GM19397 (cell line): ENCODE measurements at regions not wholly inside any gene's neighbourhood (a gene's known extent, or its start where the extent isn't known, plus 50 kb on each side); places are given as distances from the start of the nearest gene placed in this dataset.
A peak's percentile ranks its signal among the peaks of the same experiment; 100 is the strongest.

Experiments used
- ATAC-seq: cut with Tn5 transposase; IDR thresholded peaks from one replicate; pipeline ENCODE4 v1.9.1; 2021; ENCODE audit warnings: mild to moderate bottlenecking, moderate library complexity; ENCODE audit not compliant: unreplicated experiment

DNA sequence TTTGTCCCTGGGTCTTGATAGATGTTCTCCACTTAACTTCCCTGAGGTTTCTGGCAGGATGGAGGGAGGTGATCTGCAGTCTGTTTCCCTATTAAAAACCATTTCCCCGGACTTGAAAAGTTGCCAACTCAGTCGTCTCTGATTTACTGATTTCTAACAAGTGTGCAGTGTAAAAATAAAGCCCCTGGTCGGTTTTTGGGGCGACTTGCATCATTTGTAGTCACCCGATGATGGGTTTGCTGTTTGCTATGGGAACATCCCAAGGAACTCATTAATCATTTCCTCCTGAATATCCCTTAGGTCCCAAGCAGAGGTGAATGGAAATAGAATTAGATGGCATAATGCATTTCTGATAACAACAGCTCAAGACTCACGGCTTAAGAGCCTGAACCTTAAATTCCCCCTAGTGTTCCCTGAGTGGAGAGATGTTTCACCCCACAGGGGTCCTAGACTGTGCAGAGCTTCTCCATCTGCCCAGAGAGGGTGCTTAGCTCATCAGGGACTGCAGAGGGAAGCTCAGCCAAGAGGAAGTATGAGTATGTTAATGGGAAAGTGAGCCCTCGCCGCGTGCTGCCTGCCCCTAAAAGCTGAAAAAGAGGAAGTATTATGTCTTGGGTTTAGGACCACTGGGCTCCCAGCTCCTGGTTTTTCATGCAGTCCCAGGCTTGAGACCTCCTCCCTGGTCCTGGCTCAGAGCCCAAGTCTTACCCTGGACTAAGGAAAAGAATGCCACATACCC lies 115.1 kb upstream of the DAP start:
- no peak for ATAC-seq

DNA sequence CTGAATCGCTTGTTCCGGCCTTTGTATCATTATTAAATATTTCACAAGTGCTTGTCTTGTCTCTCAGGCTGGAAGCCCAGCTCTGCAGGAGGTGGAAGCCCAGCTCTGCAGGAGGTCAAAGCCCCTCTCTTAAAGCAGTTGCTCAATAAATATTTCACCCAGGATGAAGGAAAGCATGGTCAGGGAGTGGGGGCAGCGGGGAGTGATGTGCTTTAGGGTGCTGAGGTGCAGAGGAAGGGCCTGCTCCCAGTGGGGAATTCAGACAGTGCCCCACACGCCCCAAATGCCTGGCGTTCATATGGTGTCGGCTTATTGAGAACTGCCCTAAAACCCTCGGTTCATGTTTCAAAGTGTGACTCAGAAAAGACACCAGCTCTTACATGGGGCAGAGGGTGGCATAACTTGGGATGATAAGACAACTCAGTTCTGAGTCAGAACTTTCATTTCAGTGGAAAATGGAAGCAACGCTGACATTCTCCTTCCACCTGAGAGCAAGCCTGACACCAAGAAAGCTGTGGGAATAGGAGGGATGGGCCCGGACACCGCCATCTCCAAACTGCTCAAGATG lies 114.3 kb upstream of the DAP start:
- no peak for ATAC-seq

DNA sequence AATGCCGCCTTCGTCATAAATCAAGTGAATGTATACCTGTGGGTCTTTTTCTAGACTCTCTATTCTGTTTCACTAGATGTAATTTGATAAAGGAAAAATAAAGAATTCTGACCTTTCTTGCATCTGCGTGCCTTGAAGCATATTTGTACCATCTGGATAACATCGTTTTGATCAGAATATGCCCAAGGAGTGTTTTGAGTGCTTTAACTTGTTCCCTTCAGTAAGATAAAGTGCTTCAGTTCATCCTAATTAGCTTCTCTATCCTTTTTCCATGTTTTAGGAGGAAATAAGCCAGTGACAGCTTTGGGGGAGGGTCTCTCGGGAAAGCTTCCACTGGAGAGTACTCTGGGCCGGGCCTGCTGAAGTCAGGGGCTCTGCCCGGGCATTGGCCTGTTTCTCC lies 113.5 kb upstream of the DAP start:
- ATAC-seq = no peak

- ATAC-seq = no peak
These were observed 109.8 kb upstream of the DAP start for GRCh38 chr5:10870791-10871190.

DNA sequence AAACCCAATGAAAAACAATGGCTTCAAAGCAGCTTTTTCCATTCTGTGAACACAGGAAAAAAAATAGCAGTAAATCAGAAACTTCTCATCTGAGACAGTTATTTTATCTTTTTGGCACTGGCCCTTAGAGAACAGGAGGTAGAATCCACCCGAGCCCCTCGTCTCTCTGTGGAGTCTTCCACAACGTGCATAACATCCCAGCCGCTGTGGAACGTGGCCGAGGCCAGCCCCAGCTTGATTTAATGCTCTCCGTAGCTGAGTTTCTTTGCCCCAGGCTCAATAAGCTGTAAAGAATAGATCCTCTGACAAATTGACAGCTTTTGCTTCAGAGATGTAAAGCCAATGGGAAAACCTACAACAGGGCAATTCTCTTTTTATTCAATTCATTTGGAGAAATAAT lies 107.9 kb upstream of the DAP start:
- ATAC-seq = no peak

GRCh38 chr5:10867389-10868303 lies 106.6 kb upstream of the DAP start:
- ATAC-seq = no peak

DNA sequence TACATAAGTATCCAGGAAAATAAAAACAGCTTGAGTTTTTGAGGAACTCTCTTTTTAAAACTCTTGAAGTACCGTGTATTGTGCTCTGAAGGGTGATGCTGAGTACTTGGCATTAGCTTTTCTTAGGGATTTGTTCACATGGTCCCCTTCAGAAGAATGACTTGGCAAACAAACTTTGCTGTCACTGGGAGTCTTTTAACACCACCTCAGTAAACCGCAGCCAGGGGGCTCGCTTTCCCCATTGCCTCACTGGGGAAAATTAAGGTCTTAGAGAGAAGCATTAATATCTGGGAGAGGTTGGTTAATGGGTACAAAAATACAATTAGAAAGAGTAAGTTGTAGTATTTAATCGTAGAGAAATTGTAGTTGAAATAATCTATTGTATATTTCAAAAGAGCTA lies 105.9 kb upstream of the DAP start:
- ATAC-seq = no peak

DNA sequence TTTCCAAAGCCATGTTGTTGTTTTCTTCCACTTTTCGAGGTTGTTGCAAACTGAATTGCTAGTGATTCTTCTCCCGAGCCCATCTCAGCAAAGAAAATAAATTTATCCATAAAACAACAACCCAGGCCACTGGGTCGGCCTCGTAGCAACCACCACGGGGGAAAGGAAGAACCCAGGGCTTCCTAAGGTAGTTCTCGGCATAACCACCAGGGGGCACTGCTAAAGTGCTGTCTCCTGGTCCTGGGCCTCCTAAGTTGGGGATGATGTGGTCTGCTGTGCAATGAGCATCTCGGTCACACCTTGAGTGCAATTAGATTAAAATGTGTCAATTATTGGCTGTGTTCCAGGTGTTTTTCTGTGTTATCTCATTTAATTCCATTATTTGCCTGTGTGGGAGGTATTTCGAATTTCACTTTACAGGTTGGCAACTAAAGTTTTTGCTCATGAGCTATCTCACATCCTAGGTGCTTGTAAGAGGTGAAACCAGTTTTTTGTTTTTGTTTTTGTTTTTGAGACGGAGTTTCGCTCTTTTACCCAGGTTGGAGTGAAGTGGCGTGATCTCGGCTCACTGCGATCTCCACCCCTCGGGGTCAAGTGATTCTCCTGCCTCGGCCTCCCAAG lies 102.8 kb upstream of the DAP start:
- ATAC-seq = peak; percentile 86

- ATAC-seq = no peak
These were observed 101.1 kb upstream of the DAP start for GRCh38 chr5:10862085-10862484.

GRCh38 chr5:10861423-10861790 lies 100.4 kb upstream of the DAP start:
- no peak for ATAC-seq

DNA sequence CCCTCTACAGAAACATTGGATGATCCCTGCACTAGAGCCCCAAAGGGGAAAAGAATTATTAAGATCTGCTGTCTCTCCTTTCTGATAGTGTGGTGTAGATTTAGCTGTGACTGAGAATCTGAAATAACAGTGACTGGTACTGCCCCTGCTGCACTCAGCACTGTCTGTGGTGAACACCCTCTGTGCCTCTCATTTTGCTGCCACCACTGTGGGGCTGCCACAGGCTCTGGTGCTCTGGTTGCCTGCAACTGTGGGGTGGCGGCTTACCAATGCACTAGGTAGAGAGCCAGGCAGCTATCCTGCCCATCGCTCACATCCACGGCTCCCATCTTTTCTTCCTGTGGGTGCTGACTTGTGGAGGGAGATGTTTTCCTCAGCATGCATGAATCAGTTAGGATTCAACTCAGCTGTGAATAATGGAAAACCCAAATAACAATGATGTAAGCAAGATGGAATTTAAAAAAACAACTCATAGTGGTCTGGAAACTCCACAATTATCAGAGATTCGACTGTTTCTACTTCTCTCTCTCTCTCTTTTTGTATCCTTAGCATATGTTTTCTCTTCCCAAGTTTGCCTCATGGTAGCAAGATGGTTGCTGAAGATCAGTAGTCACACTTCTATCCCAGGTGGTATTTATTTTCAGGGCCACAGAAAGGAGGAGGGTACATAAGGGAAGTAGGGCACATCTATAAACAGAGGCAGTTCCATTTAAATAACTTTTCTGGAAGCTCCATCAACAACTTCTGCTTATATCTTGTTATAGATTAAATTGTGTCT lies 99.8 kb upstream of the DAP start:
- ATAC-seq = no peak

GRCh38 chr5:10860196-10860543 lies 99.1 kb upstream of the DAP start:
- ATAC-seq = no peak

- ATAC-seq = no peak
These were observed 98.6 kb upstream of the DAP start for GRCh38 chr5:10859393-10860195.

DNA sequence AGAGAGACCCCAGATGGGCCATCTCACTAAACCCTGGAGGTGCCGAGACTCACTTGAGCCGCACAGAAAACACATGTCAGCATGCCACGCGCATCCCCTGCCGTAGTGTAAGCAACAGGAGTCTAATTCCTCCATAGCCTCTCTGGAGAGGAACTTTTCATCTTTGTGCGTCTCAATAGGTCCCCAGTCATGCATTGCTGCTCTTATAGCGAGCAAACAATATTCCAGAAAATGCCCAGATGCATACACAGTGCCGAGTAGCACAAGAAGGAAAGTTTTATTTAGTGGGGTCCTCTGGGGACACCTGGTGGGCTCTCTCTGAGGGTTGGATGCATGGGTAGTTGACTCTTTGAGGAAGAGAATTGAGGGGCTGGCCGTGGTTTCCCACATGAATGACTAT lies 97.9 kb upstream of the DAP start:
- ATAC-seq = no peak

GRCh38 chr5:10858307-10858706 lies 97.3 kb upstream of the DAP start:
- no peak for ATAC-seq

- no peak for ATAC-seq
These were observed 96.3 kb upstream of the DAP start for GRCh38 chr5:10857338-10857733.

- no peak for ATAC-seq
These were observed 95.8 kb upstream of the DAP start for GRCh38 chr5:10856683-10857337.

DNA sequence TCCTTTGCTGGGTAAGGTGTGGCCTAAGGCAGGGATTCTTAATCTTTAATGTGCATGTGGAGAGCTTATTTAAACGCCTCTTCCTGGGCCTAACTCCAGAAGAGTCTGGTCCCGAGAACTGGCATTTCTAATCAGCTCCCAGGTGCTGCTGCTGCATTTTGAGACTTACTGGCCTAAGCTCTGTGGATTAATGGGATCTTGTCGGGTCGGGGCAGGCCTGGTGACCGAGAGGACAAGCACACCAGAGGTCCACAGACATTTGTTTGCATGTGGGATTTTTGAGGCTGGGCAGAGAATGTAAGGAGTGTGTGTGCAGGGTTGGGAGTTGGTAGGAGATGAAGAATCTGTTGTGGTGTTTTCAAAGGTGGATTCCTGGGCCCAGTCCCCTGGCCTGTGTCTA lies 95.0 kb upstream of the DAP start:
- ATAC-seq = no peak

DNA sequence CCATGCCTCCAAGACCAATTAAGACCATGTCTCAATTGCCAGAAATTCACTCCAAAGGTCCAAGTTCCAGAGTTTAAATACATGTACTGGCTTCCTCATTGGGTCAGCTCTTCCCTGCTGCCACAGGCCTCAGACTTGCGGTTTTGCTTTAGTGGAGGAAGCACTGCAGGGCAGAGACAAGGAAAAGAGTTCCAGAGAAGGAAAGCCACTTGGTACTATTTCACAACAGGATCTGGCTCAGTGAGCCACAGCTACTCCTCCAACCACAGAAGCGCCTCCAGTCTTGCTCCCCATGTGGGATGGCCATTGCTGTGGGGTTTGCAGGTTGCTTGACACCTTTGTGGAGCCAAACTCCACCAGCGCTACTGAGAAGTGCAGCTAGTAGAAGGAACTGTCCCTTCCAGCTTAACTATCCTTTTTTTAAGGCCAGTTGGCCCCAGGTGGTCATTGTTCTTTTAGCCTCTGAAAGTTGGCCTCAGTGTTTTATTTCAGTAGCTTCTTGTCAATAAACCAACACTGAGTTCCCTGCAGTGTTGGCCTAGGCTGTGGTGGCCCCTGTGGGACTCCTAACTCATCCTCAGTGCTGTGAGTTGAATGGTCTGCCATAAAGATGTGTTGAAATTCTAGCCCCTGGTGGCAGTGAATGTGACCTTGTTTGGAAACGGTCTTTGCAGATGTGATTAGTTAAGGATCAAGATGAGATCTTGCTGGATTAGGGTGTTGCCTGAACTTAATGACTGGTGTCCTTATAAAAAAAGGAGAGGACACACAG lies 93.7 kb upstream of the DAP start:
- no peak for ATAC-seq
